ENCODE measurements at regions not wholly inside any gene's neighbourhood (a gene's known extent, or its start where the extent isn't known, plus 50 kb on each side); places are given as distances from the start of the nearest gene placed in this dataset.

DNA sequence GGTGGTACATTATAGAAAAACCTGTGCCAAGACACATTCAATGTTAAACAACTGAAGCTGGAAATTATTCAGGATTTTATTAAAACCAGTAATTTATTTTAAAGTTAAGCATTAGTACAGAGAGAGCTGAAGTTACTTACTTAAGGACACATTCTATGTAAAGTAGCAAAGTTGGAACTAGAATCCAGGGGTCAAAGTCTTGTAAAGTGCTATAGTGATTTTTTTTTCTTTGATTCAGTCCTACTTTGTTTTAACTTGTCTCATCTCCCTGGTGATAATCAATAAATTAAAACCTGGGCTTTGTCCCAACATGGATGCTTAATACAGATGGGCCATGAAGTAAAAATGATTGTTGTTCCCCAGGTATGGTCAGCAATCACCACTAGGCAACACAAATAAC lies 1271.8 kb upstream of the CHAC2 start:
- TF ChIP-seq CTCF (IDR thresholded peaks at IDR 0.05): no peak
- no peak for TF ChIP-seq POLR2A (IDR thresholded peaks at IDR 0.05; ENCODE audit: low read length)
- no peak for TF ChIP-seq BHLHE40 (IDR thresholded peaks at IDR 0.05; ENCODE audit: low read depth, low read length)
- TF ChIP-seq JUNB (IDR thresholded peaks at IDR 0.05): no peak
- no peak for TF ChIP-seq MAFK (IDR thresholded peaks at IDR 0.05; ENCODE audit: partially characterized antibody)
- TF ChIP-seq RAD21 (conservative IDR thresholded peaks at IDR 0.05 in 1 of 2, IDR thresholded peaks at IDR 0.05 in 1 of 2): no peak
- TF ChIP-seq MYC (IDR thresholded peaks at IDR 0.05; ENCODE audit: borderline replicate concordance, low read length): no peak
- TF ChIP-seq USF2 (IDR thresholded peaks at IDR 0.05): no peak
- TF ChIP-seq CHD2 (IDR thresholded peaks at IDR 0.05; ENCODE audit: low read length, partially characterized antibody): no peak
- no peak for TF ChIP-seq POLR2AphosphoS2 (conservative IDR thresholded peaks at IDR 0.05; ENCODE audit: low read length)

Data from A549 (cell line).